ENCODE measurements at regions not wholly inside any gene's neighbourhood (a gene's known extent, or its start where the extent isn't known, plus 50 kb on each side); places are given as distances from the start of the nearest gene placed in this dataset.
"Not testable (repeated sequence)": the region's sequence is repeated elsewhere in the genome, so short reads cannot be mapped to it uniquely, and the experiment has no call there.

DNA sequence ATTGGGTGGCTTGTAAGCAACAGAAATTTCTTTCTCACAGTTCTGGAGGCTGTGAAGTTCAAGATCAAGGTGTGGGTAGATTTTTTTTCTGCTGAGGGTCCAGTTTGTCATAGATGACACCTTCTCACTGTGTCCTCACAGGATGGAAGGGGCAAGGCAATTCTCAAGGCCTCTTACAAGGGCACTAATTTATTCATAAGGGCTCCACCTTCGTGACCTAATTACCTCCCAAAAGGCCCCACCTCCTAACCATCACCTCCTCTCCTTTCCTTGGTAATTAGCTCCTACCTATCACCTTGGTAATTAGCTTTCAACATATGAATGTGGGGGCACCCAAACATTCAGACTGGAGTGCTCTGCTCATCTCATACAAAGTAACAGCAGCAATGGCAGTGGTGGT lies 92.3 kb upstream of the CD44 start:
- no peak for TF ChIP-seq CTCF (conservative IDR thresholded peaks at IDR 0.05)
- H3K27me3 Mint-ChIP-seq, result peaks cover 9% of the 10 kb centered on the region
- peaks cover 7% of the 10 kb centered on the region for H3K4me1 Mint-ChIP-seq (ENCODE audit: unreplicated experiment)
- no peak overlapping the region for H3K27ac Mint-ChIP-seq
- no peak for DNase-seq (ENCODE audit: extremely low spot score, unreplicated experiment)
- H3K9me3 Mint-ChIP-seq, result peaks cover 6% of the 10 kb centered on the region
- H3K36me3 Mint-ChIP-seq, result no peaks in the 10 kb centered on the region
- H3K4me3 Mint-ChIP-seq, result no peak overlapping the region

DNA sequence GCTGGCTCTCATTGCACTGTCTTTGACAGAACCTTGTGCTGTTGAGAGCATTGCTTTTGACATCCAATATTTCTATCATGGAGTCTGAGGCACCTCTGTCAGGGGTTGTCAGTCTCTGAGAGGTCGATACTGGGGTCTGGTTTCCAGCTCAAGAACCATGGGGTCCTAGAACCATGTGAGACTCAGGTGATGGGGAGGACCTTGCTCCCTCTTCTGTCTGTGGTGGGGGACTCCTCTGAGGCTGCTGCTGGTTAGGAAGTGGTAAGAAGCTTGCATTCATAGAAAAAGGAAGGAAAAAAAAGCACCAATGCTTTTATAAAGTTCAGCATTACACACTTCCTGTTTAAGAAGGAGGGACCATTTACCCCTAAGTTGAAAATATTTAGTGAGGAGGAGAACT lies 91.8 kb upstream of the CD44 start:
- Mint-ChIP-seq H3K36me3 (no peaks in the 10 kb centered on the region), H3K27me3 (peaks cover 7% of the 10 kb centered on the region), H3K27ac (no peak overlapping the region), H3K4me1 (ENCODE audit: unreplicated experiment) (peaks cover 7% of the 10 kb centered on the region), H3K4me3 (no peak overlapping the region), H3K9me3 (peaks cover 6% of the 10 kb centered on the region)
- no peak for DNase-seq (ENCODE audit: extremely low spot score, unreplicated experiment)
- no peak for TF ChIP-seq CTCF (conservative IDR thresholded peaks at IDR 0.05)

DNA sequence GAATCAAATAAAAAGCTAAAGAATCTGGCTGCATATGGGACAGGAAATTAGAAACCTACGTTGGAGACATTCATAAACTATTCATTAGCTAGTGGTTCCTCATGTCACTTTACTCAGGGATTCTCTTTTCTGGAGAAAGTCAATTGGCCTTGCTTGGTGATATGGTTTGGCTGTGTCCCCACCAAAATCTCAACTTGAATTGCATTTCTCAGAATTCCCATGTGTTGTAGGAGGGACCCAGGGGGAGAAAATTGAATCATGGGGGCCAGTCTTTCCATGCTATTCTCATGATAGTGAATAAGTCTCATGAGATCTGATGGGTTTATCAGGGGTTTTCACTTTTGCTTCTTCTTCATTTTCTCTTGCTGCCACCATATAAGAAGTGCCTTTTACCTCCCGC lies 91.2 kb upstream of the CD44 start:
- Mint-ChIP-seq H3K9me3 (peaks cover 6% of the 10 kb centered on the region), H3K4me1 (ENCODE audit: unreplicated experiment) (peaks cover 7% of the 10 kb centered on the region), H3K36me3 (no peaks in the 10 kb centered on the region), H3K27me3 (peaks cover 5% of the 10 kb centered on the region), H3K27ac (no peak overlapping the region), H3K4me3 (no peak overlapping the region)
- no peak for TF ChIP-seq CTCF (conservative IDR thresholded peaks at IDR 0.05)
- no peak for DNase-seq (ENCODE audit: extremely low spot score, unreplicated experiment)

DNA sequence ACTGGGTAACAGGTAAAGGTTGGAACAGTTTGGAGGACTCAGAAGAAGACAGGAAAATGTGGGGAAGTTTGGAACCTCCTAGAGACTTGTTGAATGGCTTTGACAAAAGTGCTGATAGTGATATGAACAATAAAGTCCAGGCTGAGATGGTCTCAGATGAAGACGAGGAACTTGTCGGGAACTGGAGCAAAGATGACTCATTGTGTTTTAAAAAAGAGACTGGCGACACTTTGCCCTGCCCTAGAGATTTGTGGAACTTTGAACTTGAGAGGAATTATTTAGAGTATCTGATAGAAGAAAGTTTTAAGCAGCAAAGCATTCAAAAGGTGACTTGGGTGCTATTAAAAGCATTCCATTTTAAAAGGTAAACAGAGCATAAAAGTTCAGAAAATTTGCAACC lies 90.6 kb upstream of the CD44 start:
- not testable (repeated sequence) for H3K4me3 Mint-ChIP-seq; H3K36me3 Mint-ChIP-seq; H3K27me3 Mint-ChIP-seq; H3K9me3 Mint-ChIP-seq; DNase-seq (ENCODE audit: extremely low spot score, unreplicated experiment); H3K4me1 Mint-ChIP-seq (ENCODE audit: unreplicated experiment); H3K27ac Mint-ChIP-seq

GRCh38 chr11:35049859-35050531 lies 89.0 kb upstream of the CD44 start:
- H3K27me3 Mint-ChIP-seq, result peaks cover 5% of the 10 kb centered on the region
- no peak for TF ChIP-seq CTCF (conservative IDR thresholded peaks at IDR 0.05)
- peaks cover 7% of the 10 kb centered on the region for H3K4me1 Mint-ChIP-seq (ENCODE audit: unreplicated experiment)
- H3K4me3 Mint-ChIP-seq, result no peak overlapping the region
- H3K36me3 Mint-ChIP-seq, result no peaks in the 10 kb centered on the region
- H3K27ac Mint-ChIP-seq, result no peak overlapping the region
- H3K9me3 Mint-ChIP-seq, result peaks cover 6% of the 10 kb centered on the region
- DNase-seq (ENCODE audit: extremely low spot score, unreplicated experiment), result no peak

DNA sequence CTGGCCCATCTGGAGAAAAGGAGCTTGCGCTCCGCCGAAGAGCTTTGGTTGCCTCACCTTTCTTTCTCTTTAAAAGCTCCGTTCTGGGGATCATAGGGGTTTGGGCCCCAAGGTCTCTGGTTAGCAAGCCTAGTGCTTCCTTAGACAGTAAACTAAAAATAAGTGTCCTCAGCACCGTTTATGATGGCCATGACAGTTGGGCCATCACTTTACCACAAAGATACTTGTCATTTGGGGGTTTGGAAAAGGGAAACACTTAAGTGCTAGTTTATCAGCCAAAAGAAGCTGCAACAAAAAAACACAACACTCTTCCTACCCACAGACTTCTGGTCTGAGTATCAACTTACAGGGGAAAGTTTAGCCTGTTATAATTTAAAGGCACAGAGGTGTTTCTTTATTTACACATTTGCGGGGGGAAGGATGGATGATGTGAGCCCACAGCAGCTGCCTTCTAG lies 88.4 kb upstream of the CD44 start:
- Mint-ChIP-seq H3K36me3 (no peaks in the 10 kb centered on the region), H3K27ac (no peak overlapping the region), H3K27me3 (peaks cover 5% of the 10 kb centered on the region), H3K4me1 (ENCODE audit: unreplicated experiment) (peaks cover 7% of the 10 kb centered on the region), H3K9me3 (peaks cover 6% of the 10 kb centered on the region), H3K4me3 (no peak overlapping the region)
- no peak for DNase-seq (ENCODE audit: extremely low spot score, unreplicated experiment)
- TF ChIP-seq CTCF (conservative IDR thresholded peaks at IDR 0.05), result no peak
